Prostate gland (tissue), 2 donors: ENCODE measurements at regions not wholly inside any gene's neighbourhood (a gene's known extent, or its start where the extent isn't known, plus 50 kb on each side); places are given as distances from the start of the nearest gene placed in this dataset.

Source experiments
- DNase-seq: peaks from one replicate; pipeline ENCODE4 v3.0.0-alpha.2; 2019; ENCODE audit warnings: low spot score
- H3K27ac ChIP-seq, 2 donors: fragments of 200-600 bp; sonication (generic); 2 replicates each; pipeline ENCODE4 v1.5.1; 2017 to 2019
- H3K27me3 ChIP-seq: fragments of 200-600 bp; sonication (generic); replicated peaks from 2 replicates; pipeline ENCODE4 v1.5.1; 2019; ENCODE audit not compliant: insufficient read depth
- H3K36me3 ChIP-seq, 2 donors: fragments of 200-600 bp; sonication (generic); 1 replicate in 1 of 2; 2 replicates in 1 of 2; pipeline versions ENCODE4 v1.5.1 to v1.8.1; 2017 to 2019
- H3K4me1 ChIP-seq: fragments of 200-600 bp; sonication (generic); replicated peaks from 2 replicates; pipeline ENCODE4 v1.5.1; 2019
- H3K4me3 ChIP-seq, 2 donors: fragments of 200-600 bp; sonication (generic); 2 replicates each; pipeline ENCODE4 v1.5.1; 2017 to 2019
- H3K9me3 ChIP-seq: fragments of 200-600 bp; sonication (generic); 2 replicates; pipeline ENCODE4 v1.5.1; 2017
- POLR2A ChIP-seq: fragments of 450-650 bp; IDR thresholded peaks from one replicate; pipeline ENCODE4 v1.6.1; 2016; ENCODE audit warnings: antibody characterized with exemption, mild to moderate bottlenecking
- POLR2AphosphoS5 ChIP-seq: sonication (generic); formaldehyde crosslinking; IDR thresholded peaks from one replicate; pipeline ENCODE4 v1.6.1; 2017; ENCODE audit warnings: antibody characterized with exemption
- WGBS: methylation state at CpG from one replicate; pipeline ENCODE4 v1.1.5; 2018; 5-methylcytosine and 5-hydroxymethylcytosine counted together
- intact Hi-C: fragments of 100-400 bp; cut with DNase I; formaldehyde crosslinking; loops from one replicate; pipeline ENCODE4 v1.14.2; 2022
- TF ChIP-seq, protein P1 (sequence below), 4 experiments: fragments of 200-600 bp in 2 of 4; fragments of 450-650 bp in 2 of 4; sonication (generic) in 2 of 4; IDR thresholded peaks; 1 replicate in 3 of 4; 2 replicates in 1 of 4; pipeline ENCODE4 v1.5.1; 2016 to 2019; ENCODE audit warnings: antibody characterized with exemption in 4 of 4, mild to moderate bottlenecking in 2 of 4, moderate library complexity in 2 of 4

DNA sequence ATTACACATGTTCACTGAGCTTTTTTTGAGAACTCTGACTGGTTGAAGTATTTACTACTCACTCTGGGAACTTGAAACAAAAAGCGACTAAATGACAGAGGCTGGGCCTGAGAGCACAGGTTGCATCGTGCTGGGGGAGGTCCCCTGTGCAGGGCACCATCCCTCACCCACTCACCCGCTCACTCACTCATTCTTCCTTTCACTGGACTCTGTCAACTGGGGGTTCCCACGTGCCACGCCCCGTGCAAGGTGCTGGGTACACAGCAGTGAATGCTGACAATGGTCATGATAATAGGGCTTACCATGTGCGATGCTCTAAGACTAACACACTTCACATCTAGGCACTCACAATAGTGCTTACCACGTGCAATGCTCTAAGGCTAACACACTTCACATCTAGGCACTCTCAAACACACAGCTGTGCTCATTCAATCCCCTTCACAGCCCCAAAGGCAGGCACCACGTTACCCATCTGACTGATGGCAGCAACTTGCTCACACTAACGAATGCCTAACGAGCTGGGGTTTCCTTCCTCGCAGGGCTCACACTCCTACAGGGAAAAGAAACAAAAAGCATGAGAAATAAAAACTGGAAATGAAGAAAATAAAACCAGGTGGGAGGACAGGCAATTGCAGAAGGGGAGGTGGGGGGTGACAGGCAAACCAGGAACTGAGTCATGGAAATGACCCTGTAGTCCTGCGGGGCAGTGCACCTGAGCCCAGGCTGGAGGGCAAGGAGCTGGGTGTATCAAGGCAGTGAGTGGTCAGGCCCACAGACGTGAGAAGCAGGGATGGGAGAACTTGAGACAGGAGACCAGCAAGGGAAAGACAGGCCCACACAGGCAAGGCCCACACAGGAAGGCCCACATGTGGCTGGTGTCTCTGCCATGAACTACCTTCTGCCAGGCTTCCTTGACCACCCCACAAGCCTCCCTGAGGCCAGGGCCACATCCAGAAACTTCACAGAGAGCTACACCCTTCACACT is 147.0 kb upstream of the FAM20C start:
- 80% methylated on average over 14 of the region's 14 CpGs for WGBS
- TF ChIP-seq POLR2A = no peak
- TF ChIP-seq, protein P1, sequence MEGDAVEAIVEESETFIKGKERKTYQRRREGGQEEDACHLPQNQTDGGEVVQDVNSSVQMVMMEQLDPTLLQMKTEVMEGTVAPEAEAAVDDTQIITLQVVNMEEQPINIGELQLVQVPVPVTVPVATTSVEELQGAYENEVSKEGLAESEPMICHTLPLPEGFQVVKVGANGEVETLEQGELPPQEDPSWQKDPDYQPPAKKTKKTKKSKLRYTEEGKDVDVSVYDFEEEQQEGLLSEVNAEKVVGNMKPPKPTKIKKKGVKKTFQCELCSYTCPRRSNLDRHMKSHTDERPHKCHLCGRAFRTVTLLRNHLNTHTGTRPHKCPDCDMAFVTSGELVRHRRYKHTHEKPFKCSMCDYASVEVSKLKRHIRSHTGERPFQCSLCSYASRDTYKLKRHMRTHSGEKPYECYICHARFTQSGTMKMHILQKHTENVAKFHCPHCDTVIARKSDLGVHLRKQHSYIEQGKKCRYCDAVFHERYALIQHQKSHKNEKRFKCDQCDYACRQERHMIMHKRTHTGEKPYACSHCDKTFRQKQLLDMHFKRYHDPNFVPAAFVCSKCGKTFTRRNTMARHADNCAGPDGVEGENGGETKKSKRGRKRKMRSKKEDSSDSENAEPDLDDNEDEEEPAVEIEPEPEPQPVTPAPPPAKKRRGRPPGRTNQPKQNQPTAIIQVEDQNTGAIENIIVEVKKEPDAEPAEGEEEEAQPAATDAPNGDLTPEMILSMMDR (IDR thresholded peaks at IDR 0.05) = no peak
- no peak for TF ChIP-seq POLR2AphosphoS5
- Histone ChIP-seq H3K36me3 (no peaks in the 10 kb centered on the region), H3K4me3 (no peak overlapping the region), H3K27me3 (peaks cover 4% of the 10 kb centered on the region), H3K9me3 (no peaks in the 10 kb centered on the region), H3K27ac (no peak overlapping the region), H3K4me1 (no peaks in the 10 kb centered on the region)
- intact Hi-C loops = no loop called here
- DNase-seq = peak; percentile 1

DNA sequence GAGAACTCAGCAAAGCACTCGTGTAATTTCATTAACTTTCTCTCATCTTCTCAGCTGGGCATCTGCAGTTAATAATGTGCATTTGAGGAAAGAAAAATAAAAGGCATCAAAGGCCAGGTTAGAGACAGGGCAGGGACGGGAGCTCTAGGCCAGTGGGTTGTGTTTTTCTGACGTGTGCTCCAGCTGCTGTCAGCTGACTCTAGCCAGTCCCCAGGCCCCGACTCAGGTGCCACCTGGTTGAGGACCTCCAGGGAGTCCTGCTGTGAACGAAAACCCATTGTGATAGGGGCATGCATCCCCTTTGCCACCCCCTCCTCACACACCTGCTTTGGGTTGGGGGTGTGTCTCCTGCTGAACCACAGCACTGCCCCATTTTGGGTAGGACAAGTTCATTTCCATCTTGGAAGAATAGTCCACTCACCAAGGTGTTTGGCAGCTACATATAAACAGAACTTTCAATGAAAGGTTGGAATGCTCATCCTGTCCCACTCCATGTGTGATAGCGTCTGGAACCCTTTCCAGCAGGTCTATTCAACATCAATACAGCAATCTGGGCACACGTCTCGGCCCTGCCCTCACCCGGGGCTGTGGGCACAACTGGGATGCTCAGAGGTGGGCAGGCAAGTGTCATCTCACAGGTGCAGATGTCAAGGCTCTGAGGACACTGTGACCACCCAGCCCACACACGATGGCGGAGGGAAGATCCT is 146.1 kb upstream of the FAM20C start:
- intact Hi-C loops = no loop called here
- Histone ChIP-seq H3K4me3 (no peak overlapping the region), H3K27me3 (peaks cover 4% of the 10 kb centered on the region), H3K9me3 (no peaks in the 10 kb centered on the region), H3K4me1 (no peaks in the 10 kb centered on the region), H3K36me3 (no peaks in the 10 kb centered on the region), H3K27ac (no peak overlapping the region)
- peak; percentile 1 for DNase-seq
- TF ChIP-seq POLR2AphosphoS5 = no peak
- no peak for TF ChIP-seq POLR2A
- TF ChIP-seq, protein P1 (IDR thresholded peaks at IDR 0.05) = no peak
- 83% methylated on average over 11 of the region's 11 CpGs for WGBS

DNA sequence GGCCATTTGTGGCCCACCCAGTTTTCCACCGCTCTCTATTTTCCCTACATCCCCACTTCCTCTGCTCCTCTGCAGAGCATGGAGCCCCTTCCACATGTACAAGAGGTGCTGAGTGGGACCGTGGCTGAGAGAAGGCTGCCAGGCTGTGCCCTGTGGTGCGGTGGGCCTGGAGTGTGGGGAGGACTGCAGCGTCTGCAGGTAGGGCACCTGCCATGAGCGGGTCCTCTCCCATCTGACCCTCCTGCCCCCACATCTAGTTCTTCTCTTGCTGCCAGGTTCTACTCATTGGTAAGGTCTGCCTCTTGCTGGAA is 145.6 kb upstream of the FAM20C start:
- Histone ChIP-seq H3K27me3 (peaks cover 4% of the 10 kb centered on the region), H3K36me3 (no peaks in the 10 kb centered on the region), H3K27ac (no peak overlapping the region), H3K9me3 (no peaks in the 10 kb centered on the region), H3K4me3 (no peak overlapping the region), H3K4me1 (no peaks in the 10 kb centered on the region)
- no peak for TF ChIP-seq POLR2A
- TF ChIP-seq POLR2AphosphoS5 = no peak
- TF ChIP-seq, protein P1 (IDR thresholded peaks at IDR 0.05) = no peak
- intact Hi-C loops = no loop called here
- peak; percentile 2 for DNase-seq
- 94% methylated on average over 5 of the region's 5 CpGs for WGBS

DNA sequence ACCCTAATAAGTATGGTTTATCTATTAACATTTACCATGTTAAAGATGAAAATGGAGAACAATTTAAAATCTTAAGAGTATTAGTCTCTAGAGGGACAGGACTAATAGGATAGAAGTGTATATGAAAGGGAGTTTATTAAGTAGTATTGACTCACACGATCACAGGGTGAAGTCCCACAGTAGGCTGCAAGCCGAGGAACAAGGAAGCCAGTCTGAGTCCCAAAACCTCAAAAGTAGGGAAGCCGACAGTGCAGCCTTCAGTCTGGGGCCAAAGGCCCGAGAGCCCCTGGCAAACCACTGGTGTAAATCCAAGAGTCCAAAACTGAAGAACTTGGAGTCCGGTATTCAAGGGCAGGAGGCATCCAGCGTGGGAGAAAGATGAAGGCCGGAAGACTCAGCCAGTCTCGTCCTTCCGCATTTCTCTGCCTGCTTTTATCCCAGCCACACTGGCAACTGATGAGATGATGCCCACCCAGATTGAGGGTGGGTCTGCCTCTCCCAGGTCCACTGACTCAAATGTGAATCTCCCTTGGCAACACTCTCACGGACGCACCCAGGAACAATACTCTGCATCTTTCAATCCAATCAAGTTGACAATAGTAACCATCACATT is 140.8 kb upstream of the FAM20C start:
- no peak overlapping the region for H3K27ac ChIP-seq
- H3K27me3 ChIP-seq = no peaks in the 10 kb centered on the region
- TF ChIP-seq POLR2AphosphoS5 = no peak
- TF ChIP-seq, protein P1 (IDR thresholded peaks at IDR 0.05) = no peak
- no peak for TF ChIP-seq POLR2A
- no peaks in the 10 kb centered on the region for H3K4me1 ChIP-seq
- no peaks in the 10 kb centered on the region for H3K9me3 ChIP-seq
- no peak overlapping the region for H3K4me3 ChIP-seq
- intact Hi-C loops = no loop called here
- 93% methylated on average over 11 of the region's 11 CpGs for WGBS
- no peaks in the 10 kb centered on the region for H3K36me3 ChIP-seq
- no peak for DNase-seq
